ENCODE measurements at regions not wholly inside any gene's neighbourhood (a gene's known extent, or its start where the extent isn't known, plus 50 kb on each side); places are given as distances from the start of the nearest gene placed in this dataset.

DNA sequence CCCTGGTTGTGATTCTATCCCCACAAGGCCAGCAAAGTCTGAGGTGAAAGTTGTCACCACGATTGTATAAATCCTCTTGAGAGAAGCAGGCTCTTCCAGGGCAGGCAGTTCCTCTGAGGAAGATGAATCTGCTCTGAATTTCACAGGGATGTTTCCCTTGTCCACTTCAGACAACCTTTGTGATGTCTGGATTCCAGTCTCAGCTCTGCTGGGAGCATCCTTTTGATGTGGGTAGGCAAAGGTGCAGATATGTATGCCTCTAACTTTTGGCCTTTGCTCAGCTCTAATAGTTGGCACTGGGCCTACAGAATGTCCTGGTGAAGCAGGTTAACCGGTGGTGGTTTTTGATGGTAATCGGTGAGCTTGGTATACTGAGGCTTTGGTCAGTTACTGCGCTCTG lies 50.6 kb upstream of the WDR1 start:
- no TSS peak for BruUV-seq (replicated peaks)
- H2AK5ac ChIP-seq (ENCODE audit: low read depth, low read length): no peak overlapping the region
- H3K9ac ChIP-seq (ENCODE audit: low read depth, low read length): no peak overlapping the region
- TF ChIP-seq MXI1 (IDR thresholded peaks at IDR 0.05; ENCODE audit: borderline replicate concordance, low read depth, low read length) (no peak), MAFK (IDR thresholded peaks at IDR 0.05; ENCODE audit: low read depth, low read length) (no peak), MAZ (IDR thresholded peaks at IDR 0.05; ENCODE audit: borderline replicate concordance, low read depth, low read length) (no peak), RAD21 (IDR thresholded peaks at IDR 0.05; ENCODE audit: low read length) (no peak), CEBPB (IDR thresholded peaks at IDR 0.05; ENCODE audit: low read depth, low read length) (no peak), FOS (IDR thresholded peaks at IDR 0.05; ENCODE audit: low read depth, low read length) (no peak), RFX5 (IDR thresholded peaks at IDR 0.05; ENCODE audit: low read depth, low read length) (no peak), POLR2A (IDR thresholded peaks at IDR 0.05; ENCODE audit: low read depth, low read length) (no peak), USF2 (IDR thresholded peaks at IDR 0.05; ENCODE audit: low read depth, low read length) (no peak), BHLHE40 (IDR thresholded peaks at IDR 0.05; ENCODE audit: low read depth, low read length) (no peak)
- TF ChIP-seq, protein P1, sequence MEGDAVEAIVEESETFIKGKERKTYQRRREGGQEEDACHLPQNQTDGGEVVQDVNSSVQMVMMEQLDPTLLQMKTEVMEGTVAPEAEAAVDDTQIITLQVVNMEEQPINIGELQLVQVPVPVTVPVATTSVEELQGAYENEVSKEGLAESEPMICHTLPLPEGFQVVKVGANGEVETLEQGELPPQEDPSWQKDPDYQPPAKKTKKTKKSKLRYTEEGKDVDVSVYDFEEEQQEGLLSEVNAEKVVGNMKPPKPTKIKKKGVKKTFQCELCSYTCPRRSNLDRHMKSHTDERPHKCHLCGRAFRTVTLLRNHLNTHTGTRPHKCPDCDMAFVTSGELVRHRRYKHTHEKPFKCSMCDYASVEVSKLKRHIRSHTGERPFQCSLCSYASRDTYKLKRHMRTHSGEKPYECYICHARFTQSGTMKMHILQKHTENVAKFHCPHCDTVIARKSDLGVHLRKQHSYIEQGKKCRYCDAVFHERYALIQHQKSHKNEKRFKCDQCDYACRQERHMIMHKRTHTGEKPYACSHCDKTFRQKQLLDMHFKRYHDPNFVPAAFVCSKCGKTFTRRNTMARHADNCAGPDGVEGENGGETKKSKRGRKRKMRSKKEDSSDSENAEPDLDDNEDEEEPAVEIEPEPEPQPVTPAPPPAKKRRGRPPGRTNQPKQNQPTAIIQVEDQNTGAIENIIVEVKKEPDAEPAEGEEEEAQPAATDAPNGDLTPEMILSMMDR (conservative IDR thresholded peaks at IDR 0.05; ENCODE audit: low read depth, low read length): no peak
- TF ChIP-seq, protein P2, sequence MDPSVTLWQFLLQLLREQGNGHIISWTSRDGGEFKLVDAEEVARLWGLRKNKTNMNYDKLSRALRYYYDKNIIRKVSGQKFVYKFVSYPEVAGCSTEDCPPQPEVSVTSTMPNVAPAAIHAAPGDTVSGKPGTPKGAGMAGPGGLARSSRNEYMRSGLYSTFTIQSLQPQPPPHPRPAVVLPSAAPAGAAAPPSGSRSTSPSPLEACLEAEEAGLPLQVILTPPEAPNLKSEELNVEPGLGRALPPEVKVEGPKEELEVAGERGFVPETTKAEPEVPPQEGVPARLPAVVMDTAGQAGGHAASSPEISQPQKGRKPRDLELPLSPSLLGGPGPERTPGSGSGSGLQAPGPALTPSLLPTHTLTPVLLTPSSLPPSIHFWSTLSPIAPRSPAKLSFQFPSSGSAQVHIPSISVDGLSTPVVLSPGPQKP (IDR thresholded peaks at IDR 0.05; ENCODE audit: borderline replicate concordance, low read depth, low read length): no peak
- no peak overlapping the region for H3K27ac ChIP-seq (ENCODE audit: insufficient read depth, low read length)
- POLR2A ChIA-PET (ENCODE audit: unreplicated experiment): no interaction called here
- in situ Hi-C loops (cut with MboI; ENCODE audit: low sequenced_read_pairs) (loop anchor here (5.0 kb wide), 1 partner anchor 235 kb away; no protein-coding TSS in a partner anchor), intact Hi-C loops (cut with micrococcal nuclease) (no loop called here), dilution Hi-C loops (cut with HindIII; ENCODE audit: low sequenced_read_pairs, unreplicated experiment) (loop anchor here (25.0 kb wide), 1 partner anchor 245 kb away; no protein-coding TSS in a partner anchor)
- no peak overlapping the region for H4K8ac ChIP-seq (ENCODE audit: low read depth in 2 of 2, low read length in 2 of 2)
- H2BK20ac ChIP-seq (ENCODE audit: low read depth, low read length): no peak overlapping the region
- no peaks in the 10 kb centered on the region for H3K79me1 ChIP-seq (ENCODE audit: low read depth in 1 of 2, low read length in 2 of 2)
- no peaks in the 10 kb centered on the region for H3K36me3 ChIP-seq (ENCODE audit: control insufficient read depth, insufficient read depth, low read length)
- H3K56ac ChIP-seq (ENCODE audit: extremely low read depth, insufficient read depth, low read length): no peak overlapping the region
- no peak for ATAC-seq (ENCODE audit: low read depth)
- no peaks in the 10 kb centered on the region for H4K20me1 ChIP-seq (ENCODE audit: insufficient read depth, low read length)
- no peak overlapping the region for H2BK5ac ChIP-seq (ENCODE audit: low read depth, low read length, poor library complexity, severe bottlenecking)
- H3K4me1 ChIP-seq (ENCODE audit: control insufficient read depth, insufficient read depth, low read length): peaks cover 3% of the 10 kb centered on the region; the same call in 1 of the 2 replicates
- no peak overlapping the region for H2AFZ ChIP-seq (replicated peaks; ENCODE audit: low read length, poor library complexity)
- no peak overlapping the region for H3K4me2 ChIP-seq (ENCODE audit: low read depth, low read length)
- no peak overlapping the region for H2AK9ac ChIP-seq (replicated peaks; ENCODE audit: low read depth, low read length, poor library complexity)
- no CpG with 5 or more reads among the region's 4 CpGs for WGBS, 2 experiments (ENCODE audit: extremely low coverage in 2 of 2, insufficient read length in 1 of 2)
- H3K23ac ChIP-seq (ENCODE audit: low read depth, low read length): no peak overlapping the region
- no peak overlapping the region for H3K4ac ChIP-seq (ENCODE audit: low read depth, low read length)
- H4K91ac ChIP-seq (ENCODE audit: insufficient read depth, low read depth, low read length): no peak overlapping the region
- H3K14ac ChIP-seq (replicated peaks; ENCODE audit: low read depth, low read length): no peak overlapping the region
- no peak overlapping the region for H2BK15ac ChIP-seq (ENCODE audit: low read depth, low read length)
- H3K4me3 ChIP-seq (ENCODE audit: insufficient read depth, low read depth, low read length): no peak overlapping the region
- H3K9me1 ChIP-seq (ENCODE audit: insufficient read depth, low read length): no peaks in the 10 kb centered on the region
- H3K18ac ChIP-seq (ENCODE audit: low read depth, low read length): no peak overlapping the region
- no peak overlapping the region for H2BK120ac ChIP-seq (ENCODE audit: low read depth, low read length)
- H3K27me3 ChIP-seq (ENCODE audit: control insufficient read depth, insufficient read depth, low read length): peaks cover 3% of the 10 kb centered on the region; the same call in 1 of the 2 replicates
- DNase-seq: no peak
- no peak overlapping the region for H4K5ac ChIP-seq (ENCODE audit: low read depth, low read length)
- no peaks in the 10 kb centered on the region for H3K9me3 ChIP-seq (ENCODE audit: control insufficient read depth, insufficient read depth, low read length)
- CTCF ChIA-PET: no interaction called here
